ENCODE measurements at regions not wholly inside any gene's neighbourhood (a gene's known extent, or its start where the extent isn't known, plus 50 kb on each side); places are given as distances from the start of the nearest gene placed in this dataset.

DNA sequence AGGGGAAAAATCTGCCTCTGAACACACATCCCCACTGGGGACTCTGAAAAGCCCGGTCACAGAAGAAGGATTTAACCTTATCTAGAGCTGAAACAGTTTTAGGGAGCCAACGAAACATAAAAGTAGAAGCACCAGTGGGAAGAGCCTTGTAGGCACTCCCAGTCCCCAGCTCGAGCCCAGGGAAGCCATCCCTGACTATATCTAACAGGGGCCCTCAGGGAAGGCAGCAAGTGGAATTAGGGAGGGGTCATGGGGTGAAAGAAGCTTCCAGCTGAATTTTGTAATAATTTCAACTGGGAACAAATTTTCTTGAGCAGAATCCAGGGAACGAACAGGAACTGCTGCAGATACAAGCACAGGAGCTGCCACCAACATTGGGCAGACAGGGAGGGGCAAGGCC lies 127.8 kb downstream of the BMP4 start:
- no peak for TF ChIP-seq CTCF (IDR thresholded peaks at IDR 0.05; ENCODE audit: borderline replicate concordance, extremely low read depth, insufficient read depth)
- no peaks in the 10 kb centered on the region for H3K27me3 ChIP-seq (ENCODE audit: control insufficient read depth, insufficient read depth, low read length)
- H3K4me1 ChIP-seq (ENCODE audit: control insufficient read depth in 2 of 3, insufficient read depth in 2 of 3, low read depth in 1 of 3, low read length in 3 of 3): no peaks in the 10 kb centered on the region
- H3K9ac ChIP-seq (ENCODE audit: low read length in 3 of 3): no peak overlapping the region
- DNase-seq (no peak), FAIRE-seq (no peak)
- H3K27ac ChIP-seq (ENCODE audit: low read depth in 2 of 2, low read length in 2 of 2): no peak overlapping the region
- peaks cover 0 to 7% (median 0%) of the 10 kb centered on the region in 3 donors for H3K9me3 ChIP-seq (ENCODE audit: control insufficient read depth in 2 of 3, insufficient read depth in 1 of 3, low read length in 3 of 3)
- no peak overlapping the region for H3K4me3 ChIP-seq (ENCODE audit: low read length in 3 of 3)
- no peaks in the 10 kb centered on the region for H3K36me3 ChIP-seq (ENCODE audit: control insufficient read depth in 2 of 3, insufficient read depth in 3 of 3, low read length in 3 of 3)
- intact Hi-C loops (cut with DNase I): no loop called here

DNA sequence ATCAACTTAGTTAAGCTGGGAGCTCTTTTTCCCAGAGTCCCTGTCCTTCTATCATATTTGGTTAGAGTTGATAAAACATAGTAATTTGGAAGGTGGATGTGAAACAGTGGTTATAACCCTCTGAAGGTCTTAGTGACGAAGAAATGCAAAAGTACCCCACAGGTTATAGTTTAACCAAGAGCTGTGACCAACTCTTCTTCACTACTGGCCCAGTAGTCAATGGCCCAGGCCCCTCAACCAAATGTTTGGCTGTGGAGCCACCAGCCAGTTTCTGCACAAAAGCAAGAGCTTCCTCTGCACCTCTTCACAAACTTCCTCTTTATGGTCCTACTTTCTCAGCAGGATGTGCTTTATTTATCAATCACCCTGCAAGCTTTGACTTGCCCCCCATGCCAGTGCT lies 132.6 kb downstream of the BMP4 start:
- no peak overlapping the region for H3K9ac ChIP-seq (ENCODE audit: low read length in 3 of 3)
- no peak overlapping the region for H3K4me3 ChIP-seq (ENCODE audit: low read length in 3 of 3)
- no peaks in the 10 kb centered on the region for H3K27me3 ChIP-seq (ENCODE audit: control insufficient read depth, insufficient read depth, low read length)
- H3K36me3 ChIP-seq (ENCODE audit: control insufficient read depth in 2 of 3, insufficient read depth in 3 of 3, low read length in 3 of 3): no peaks in the 10 kb centered on the region
- H3K9me3 ChIP-seq (ENCODE audit: control insufficient read depth in 2 of 3, insufficient read depth in 1 of 3, low read length in 3 of 3): peaks cover 0 to 7% (median 0%) of the 10 kb centered on the region in 3 donors
- no peak overlapping the region for H3K27ac ChIP-seq (ENCODE audit: low read depth in 2 of 2, low read length in 2 of 2)
- intact Hi-C loops (cut with DNase I): no loop called here
- no peaks in the 10 kb centered on the region for H3K4me1 ChIP-seq (ENCODE audit: control insufficient read depth in 2 of 3, insufficient read depth in 2 of 3, low read depth in 1 of 3, low read length in 3 of 3)
- DNase-seq: no peak
- no peak for TF ChIP-seq CTCF (IDR thresholded peaks at IDR 0.05; ENCODE audit: borderline replicate concordance, extremely low read depth, insufficient read depth)
- no peak for FAIRE-seq

- no peaks in the 10 kb centered on the region for H3K27me3 ChIP-seq (ENCODE audit: control insufficient read depth, insufficient read depth, low read length)
- no peaks in the 10 kb centered on the region for H3K4me1 ChIP-seq (ENCODE audit: control insufficient read depth in 2 of 3, insufficient read depth in 2 of 3, low read depth in 1 of 3, low read length in 3 of 3)
- intact Hi-C loops (cut with DNase I): no loop called here
- no peak overlapping the region for H3K4me3 ChIP-seq (ENCODE audit: low read length in 3 of 3)
- no peaks in the 10 kb centered on the region for H3K36me3 ChIP-seq (ENCODE audit: control insufficient read depth in 2 of 3, insufficient read depth in 3 of 3, low read length in 3 of 3)
- no peak overlapping the region for H3K9ac ChIP-seq (ENCODE audit: low read length in 3 of 3)
- no peak for TF ChIP-seq CTCF (IDR thresholded peaks at IDR 0.05; ENCODE audit: borderline replicate concordance, extremely low read depth, insufficient read depth)
- H3K27ac ChIP-seq (ENCODE audit: low read depth in 2 of 2, low read length in 2 of 2): no peak overlapping the region
- H3K9me3 ChIP-seq (ENCODE audit: control insufficient read depth in 2 of 3, insufficient read depth in 1 of 3, low read length in 3 of 3): no peaks in the 10 kb centered on the region
- DNase-seq (peak in 3 of 5 donors; percentile 19 to 42 (median 40)), FAIRE-seq (no peak)
Observed at GRCh38 chr14:53814392-53814791, 142.2 kb downstream of the BMP4 start.

GRCh38 chr14:53810221-53810620 lies 146.4 kb downstream of the BMP4 start:
- FAIRE-seq: no peak
- DNase-seq: no peak
- no peaks in the 10 kb centered on the region for H3K36me3 ChIP-seq (ENCODE audit: control insufficient read depth in 2 of 3, insufficient read depth in 3 of 3, low read length in 3 of 3)
- intact Hi-C loops (cut with DNase I): no loop called here
- no peak for TF ChIP-seq CTCF (IDR thresholded peaks at IDR 0.05; ENCODE audit: borderline replicate concordance, extremely low read depth, insufficient read depth)
- no peaks in the 10 kb centered on the region for H3K4me1 ChIP-seq (ENCODE audit: control insufficient read depth in 2 of 3, insufficient read depth in 2 of 3, low read depth in 1 of 3, low read length in 3 of 3)
- H3K27ac ChIP-seq (ENCODE audit: low read depth in 2 of 2, low read length in 2 of 2): no peak overlapping the region
- no peak overlapping the region for H3K9ac ChIP-seq (ENCODE audit: low read length in 3 of 3)
- H3K27me3 ChIP-seq (ENCODE audit: control insufficient read depth, insufficient read depth, low read length): no peaks in the 10 kb centered on the region
- H3K4me3 ChIP-seq (ENCODE audit: low read length in 3 of 3): no peak overlapping the region
- no peaks in the 10 kb centered on the region for H3K9me3 ChIP-seq (ENCODE audit: control insufficient read depth in 2 of 3, insufficient read depth in 1 of 3, low read length in 3 of 3)
